Duodenal mucosa (tissue), 2 donors: ENCODE measurements at regions not wholly inside any gene's neighbourhood (a gene's known extent, or its start where the extent isn't known, plus 50 kb on each side); places are given as distances from the start of the nearest gene placed in this dataset.

ENCODE experiments used
- H3K27ac ChIP-seq: one replicate; pipeline ENCODE4 v1.7.0; 2013; ENCODE audit warnings: low read depth, low read length
- H3K27me3 ChIP-seq, 2 donors: one replicate each; pipeline ENCODE4 v1.7.0; 2013; ENCODE audit warnings: low read length in 2 of 2, control low read depth in 1 of 2; ENCODE audit not compliant: insufficient read depth in 2 of 2, control insufficient read depth in 1 of 2
- H3K36me3 ChIP-seq, 2 donors: one replicate each; pipeline ENCODE4 v1.7.0; 2013; ENCODE audit warnings: low read length in 2 of 2, control low read depth in 1 of 2; ENCODE audit not compliant: insufficient read depth in 2 of 2, control insufficient read depth in 1 of 2
- H3K4me1 ChIP-seq, 2 donors: one replicate each; pipeline ENCODE4 v1.7.0; 2013; ENCODE audit warnings: low read length in 2 of 2, control low read depth in 1 of 2; ENCODE audit not compliant: insufficient read depth in 2 of 2, control insufficient read depth in 1 of 2
- H3K4me3 ChIP-seq, 2 donors: one replicate each; pipeline ENCODE4 v1.7.0; 2013; ENCODE audit warnings: low read length in 2 of 2, low read depth in 1 of 2
- H3K9ac ChIP-seq, 2 donors: one replicate each; pipeline ENCODE4 v1.7.0; 2013; ENCODE audit warnings: low read length in 2 of 2, low read depth in 1 of 2
- H3K9me3 ChIP-seq, 2 donors: one replicate each; pipeline ENCODE4 v1.7.0; 2013; ENCODE audit warnings: low read length in 2 of 2, control low read depth in 1 of 2; ENCODE audit not compliant: control insufficient read depth in 1 of 2

DNA sequence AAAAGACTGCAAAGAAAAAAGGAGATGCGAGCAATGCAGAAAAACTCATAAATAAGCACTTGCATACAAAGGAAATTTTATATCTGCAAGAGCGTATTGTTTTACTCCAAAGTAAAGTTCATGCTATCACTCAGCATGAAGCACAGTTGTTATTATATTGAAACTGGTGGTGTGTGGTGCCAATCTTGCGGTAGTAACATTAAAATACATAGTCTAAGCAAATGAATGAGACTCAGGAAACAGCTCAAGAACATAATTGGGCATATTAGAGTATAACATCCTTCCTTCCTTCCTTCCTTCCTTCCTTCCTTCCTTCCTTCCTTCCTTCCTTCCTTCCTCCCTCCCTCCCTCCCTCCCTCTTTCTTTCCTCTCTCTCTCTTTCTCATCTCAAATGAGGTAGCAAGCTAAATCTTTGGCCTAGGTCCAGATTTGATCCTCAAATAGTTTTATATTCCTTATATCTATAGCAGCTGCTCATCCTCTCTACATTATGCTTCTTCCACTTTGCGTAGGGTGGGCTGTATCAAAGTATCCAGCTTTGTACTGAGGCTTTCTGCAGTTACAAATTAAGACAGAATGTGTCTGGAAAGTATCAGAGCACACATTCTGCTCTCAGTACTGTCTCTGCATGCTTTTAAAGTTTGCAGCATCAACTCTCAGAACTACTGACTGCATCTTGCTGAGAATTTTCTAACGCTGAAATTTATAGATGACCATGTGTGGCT is 718.3 kb downstream of the RERGL start:
- H3K27me3 ChIP-seq: no peaks in the 10 kb centered on the region
- no peaks in the 10 kb centered on the region for H3K4me1 ChIP-seq
- no peak overlapping the region for H3K27ac ChIP-seq
- no peaks in the 10 kb centered on the region for H3K36me3 ChIP-seq
- peaks cover 0 to 3% of the 10 kb centered on the region in 2 donors for H3K9me3 ChIP-seq
- H3K4me3 ChIP-seq: no peak overlapping the region
- no peak overlapping the region for H3K9ac ChIP-seq

DNA sequence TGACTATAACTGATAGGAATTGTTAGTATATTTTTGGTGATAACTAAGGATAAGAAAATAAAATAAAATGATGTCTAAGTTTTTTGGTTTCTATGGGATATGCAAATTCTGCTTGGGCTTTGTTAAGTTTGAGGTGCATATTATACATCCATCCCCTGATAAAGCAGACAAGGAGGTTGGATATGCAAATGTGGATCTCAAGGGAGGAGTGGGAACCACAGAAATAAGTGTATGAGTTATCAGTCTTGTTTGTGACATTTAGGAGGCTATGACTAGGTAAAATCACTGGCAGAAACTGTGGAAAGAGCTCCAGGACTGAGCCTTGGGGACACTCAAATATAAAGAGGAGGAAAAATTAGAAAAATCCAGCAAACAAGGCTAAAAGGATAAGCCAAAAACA is 719.4 kb downstream of the RERGL start:
- Histone ChIP-seq H3K9me3 (peaks cover 0 to 3% of the 10 kb centered on the region in 2 donors), H3K27ac (no peak overlapping the region), H3K9ac (no peak overlapping the region), H3K36me3 (no peaks in the 10 kb centered on the region), H3K4me1 (no peaks in the 10 kb centered on the region), H3K27me3 (no peaks in the 10 kb centered on the region), H3K4me3 (no peak overlapping the region)

DNA sequence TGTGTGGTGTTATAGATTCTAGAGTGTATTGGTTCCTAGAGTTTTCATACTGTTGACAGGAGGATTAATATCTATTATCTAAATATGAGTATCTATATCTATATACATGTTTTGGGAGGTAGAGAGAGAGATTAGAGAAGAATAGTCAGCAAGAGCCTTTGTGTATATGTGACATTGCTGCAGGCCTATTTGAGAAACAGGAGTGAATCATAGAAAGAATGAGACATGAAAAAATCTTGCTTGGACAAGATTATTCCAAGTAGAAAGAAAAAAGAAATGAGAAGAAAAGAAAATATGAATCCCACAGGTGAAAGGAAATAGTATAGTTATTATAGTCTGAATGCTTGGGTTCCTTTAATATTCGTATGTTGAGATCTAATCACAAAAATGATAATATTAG is 720.4 kb downstream of the RERGL start:
- Histone ChIP-seq H3K4me1 (no peaks in the 10 kb centered on the region), H3K9ac (no peak overlapping the region), H3K27me3 (no peaks in the 10 kb centered on the region), H3K9me3 (peaks cover 0 to 3% of the 10 kb centered on the region in 2 donors), H3K27ac (no peak overlapping the region), H3K36me3 (no peaks in the 10 kb centered on the region), H3K4me3 (no peak overlapping the region)

DNA sequence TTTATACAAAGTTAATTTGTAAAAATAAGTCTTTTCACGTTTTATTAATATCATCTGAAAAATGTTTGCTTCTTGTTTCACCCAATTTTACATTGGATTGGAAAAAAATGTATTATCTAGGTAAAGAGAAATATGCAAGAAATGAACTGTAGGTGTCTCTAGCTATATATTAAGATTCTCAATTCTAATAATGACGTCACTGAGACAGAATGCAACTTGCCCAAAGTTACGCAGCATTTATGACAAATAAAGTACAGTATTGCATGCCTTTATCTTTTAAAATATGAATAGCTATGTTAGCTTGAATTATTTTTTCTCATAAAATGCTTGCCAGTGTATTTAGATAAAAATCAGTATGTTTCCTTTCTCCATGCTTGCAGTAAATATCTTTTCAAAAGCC is 728.8 kb downstream of the RERGL start:
- Histone ChIP-seq H3K36me3 (no peaks in the 10 kb centered on the region), H3K27me3 (no peaks in the 10 kb centered on the region), H3K9ac (no peak overlapping the region), H3K4me1 (no peaks in the 10 kb centered on the region), H3K4me3 (no peak overlapping the region), H3K9me3 (peaks cover 0 to 2% of the 10 kb centered on the region in 2 donors), H3K27ac (no peak overlapping the region)

DNA sequence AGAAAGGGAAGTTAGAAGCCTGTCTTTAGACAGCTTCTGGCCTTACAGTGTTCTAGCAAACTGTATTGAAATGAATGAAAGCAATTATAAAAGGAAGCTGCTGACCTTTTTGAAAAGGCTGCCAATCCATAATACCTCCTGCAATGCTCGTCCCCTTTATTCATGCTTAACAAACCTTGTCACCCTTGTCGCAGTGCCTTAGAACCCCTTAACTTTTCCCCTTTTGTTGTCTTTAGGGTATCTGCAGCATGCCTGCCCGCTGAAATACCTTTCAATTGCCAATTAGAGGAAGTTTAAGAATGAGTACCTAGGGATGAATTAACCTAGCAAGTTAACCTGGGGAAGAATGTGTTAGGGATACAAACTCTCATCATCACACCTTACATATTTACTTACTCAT is 731.2 kb downstream of the RERGL start:
- Histone ChIP-seq H3K4me3 (no peak overlapping the region), H3K27ac (no peak overlapping the region), H3K9ac (no peak overlapping the region), H3K4me1 (no peaks in the 10 kb centered on the region), H3K9me3 (peaks cover 0 to 2% of the 10 kb centered on the region in 2 donors), H3K36me3 (no peaks in the 10 kb centered on the region), H3K27me3 (no peaks in the 10 kb centered on the region)

GRCh38 chr12:17357396-17357795 is 732.6 kb downstream of the RERGL start:
- no peak overlapping the region for H3K9ac ChIP-seq
- no peaks in the 10 kb centered on the region for H3K9me3 ChIP-seq
- no peak overlapping the region for H3K4me3 ChIP-seq
- no peaks in the 10 kb centered on the region for H3K36me3 ChIP-seq
- no peak overlapping the region for H3K27ac ChIP-seq
- no peaks in the 10 kb centered on the region for H3K4me1 ChIP-seq
- no peaks in the 10 kb centered on the region for H3K27me3 ChIP-seq

GRCh38 chr12:17352164-17352563 is 737.8 kb downstream of the RERGL start:
- Histone ChIP-seq H3K9me3 (no peaks in the 10 kb centered on the region), H3K27ac (no peak overlapping the region), H3K36me3 (no peaks in the 10 kb centered on the region), H3K27me3 (no peaks in the 10 kb centered on the region), H3K9ac (no peak overlapping the region), H3K4me1 (no peaks in the 10 kb centered on the region), H3K4me3 (no peak overlapping the region)

GRCh38 chr12:17348311-17348710 is 741.7 kb downstream of the RERGL start:
- Histone ChIP-seq H3K27ac (no peak overlapping the region), H3K27me3 (no peaks in the 10 kb centered on the region), H3K4me1 (no peaks in the 10 kb centered on the region), H3K9ac (no peak overlapping the region), H3K36me3 (no peaks in the 10 kb centered on the region), H3K4me3 (no peak overlapping the region), H3K9me3 (no peaks in the 10 kb centered on the region)

GRCh38 chr12:17344649-17345048 is 738.7 kb upstream of the LMO3 start:
- Histone ChIP-seq H3K9me3 (peaks cover 0 to 2% of the 10 kb centered on the region in 2 donors), H3K9ac (no peak overlapping the region), H3K4me3 (no peak overlapping the region), H3K4me1 (no peaks in the 10 kb centered on the region), H3K27me3 (no peaks in the 10 kb centered on the region), H3K27ac (no peak overlapping the region), H3K36me3 (no peaks in the 10 kb centered on the region)

DNA sequence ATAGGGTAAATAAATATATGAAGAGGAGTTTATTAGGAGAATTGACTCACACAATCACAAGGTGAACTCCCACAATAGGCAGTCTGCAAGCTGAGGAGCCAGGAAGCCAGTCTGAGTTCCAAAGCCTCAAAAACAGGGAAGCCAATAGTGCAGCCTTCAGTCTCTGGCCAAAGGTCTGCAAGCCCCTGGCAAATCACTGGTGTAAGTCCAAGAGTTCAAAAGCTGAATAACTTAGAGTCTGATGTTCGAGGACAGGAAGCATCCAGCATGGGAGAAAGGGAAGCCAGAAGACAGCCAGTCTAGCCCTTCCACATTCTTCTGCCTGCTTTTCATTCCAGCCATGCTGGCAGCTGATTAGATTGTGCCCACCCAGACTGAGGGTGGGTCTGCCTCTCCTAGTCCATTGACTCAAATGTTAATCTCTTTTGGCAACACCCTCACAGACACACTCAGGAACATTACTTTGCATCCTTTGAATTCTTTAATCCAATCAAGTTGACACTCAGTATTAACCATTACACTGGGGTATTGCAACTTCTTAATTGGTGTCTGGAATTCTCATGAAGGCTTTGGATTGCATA is 736.5 kb upstream of the LMO3 start:
- no peak overlapping the region for H3K27ac ChIP-seq
- no peaks in the 10 kb centered on the region for H3K4me1 ChIP-seq
- no peak overlapping the region for H3K9ac ChIP-seq
- H3K4me3 ChIP-seq: no peak overlapping the region
- H3K36me3 ChIP-seq: no peaks in the 10 kb centered on the region
- no peaks in the 10 kb centered on the region for H3K27me3 ChIP-seq
- peaks cover 0 to 2% of the 10 kb centered on the region in 2 donors for H3K9me3 ChIP-seq
